Epithelial cell of esophagus (primary cell): ENCODE measurements at regions not wholly inside any gene's neighbourhood (a gene's known extent, or its start where the extent isn't known, plus 50 kb on each side); places are given as distances from the start of the nearest gene placed in this dataset.

Experiments
- DNase-seq: peaks from one replicate; pipeline ENCODE4 v3.0.0; 2010; ENCODE audit warnings: low read depth
- H3K4me3 ChIP-seq: 2 replicates; pipeline ENCODE4 v1.5.1; 2011; ENCODE audit warnings: mild to moderate bottlenecking, low read length, control low read depth
- TF ChIP-seq, protein P1 (sequence below): IDR thresholded peaks from 2 replicates; pipeline ENCODE4 v1.5.1; 2011; ENCODE audit warnings: low read depth, mild to moderate bottlenecking, low read length, control low read depth, inconsistent platforms; ENCODE audit not compliant: insufficient read depth; ENCODE audit errors: missing control alignments

DNA sequence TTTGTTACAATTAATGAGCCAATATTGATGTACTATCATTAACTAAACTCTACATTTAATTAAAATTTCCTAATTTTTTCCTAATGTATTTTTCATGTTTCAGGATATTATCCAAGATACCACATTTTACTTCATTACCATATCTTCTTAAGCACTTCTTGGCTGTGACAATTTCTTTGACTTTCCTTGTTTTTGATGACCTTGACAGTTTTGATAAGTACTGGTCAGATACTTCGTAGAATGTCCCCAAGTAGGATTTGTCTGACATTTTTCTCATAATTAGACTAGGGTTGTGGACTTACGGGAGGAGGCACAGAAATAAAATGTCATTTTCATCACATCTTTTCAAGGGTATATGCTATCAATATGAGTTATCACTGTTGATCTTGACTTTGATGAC is 700.9 kb downstream of the BCL11B start:
- DNase-seq, result no peak
- TF ChIP-seq, protein P1, sequence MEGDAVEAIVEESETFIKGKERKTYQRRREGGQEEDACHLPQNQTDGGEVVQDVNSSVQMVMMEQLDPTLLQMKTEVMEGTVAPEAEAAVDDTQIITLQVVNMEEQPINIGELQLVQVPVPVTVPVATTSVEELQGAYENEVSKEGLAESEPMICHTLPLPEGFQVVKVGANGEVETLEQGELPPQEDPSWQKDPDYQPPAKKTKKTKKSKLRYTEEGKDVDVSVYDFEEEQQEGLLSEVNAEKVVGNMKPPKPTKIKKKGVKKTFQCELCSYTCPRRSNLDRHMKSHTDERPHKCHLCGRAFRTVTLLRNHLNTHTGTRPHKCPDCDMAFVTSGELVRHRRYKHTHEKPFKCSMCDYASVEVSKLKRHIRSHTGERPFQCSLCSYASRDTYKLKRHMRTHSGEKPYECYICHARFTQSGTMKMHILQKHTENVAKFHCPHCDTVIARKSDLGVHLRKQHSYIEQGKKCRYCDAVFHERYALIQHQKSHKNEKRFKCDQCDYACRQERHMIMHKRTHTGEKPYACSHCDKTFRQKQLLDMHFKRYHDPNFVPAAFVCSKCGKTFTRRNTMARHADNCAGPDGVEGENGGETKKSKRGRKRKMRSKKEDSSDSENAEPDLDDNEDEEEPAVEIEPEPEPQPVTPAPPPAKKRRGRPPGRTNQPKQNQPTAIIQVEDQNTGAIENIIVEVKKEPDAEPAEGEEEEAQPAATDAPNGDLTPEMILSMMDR, result no peak
- H3K4me3 ChIP-seq, result no peak overlapping the region

DNA sequence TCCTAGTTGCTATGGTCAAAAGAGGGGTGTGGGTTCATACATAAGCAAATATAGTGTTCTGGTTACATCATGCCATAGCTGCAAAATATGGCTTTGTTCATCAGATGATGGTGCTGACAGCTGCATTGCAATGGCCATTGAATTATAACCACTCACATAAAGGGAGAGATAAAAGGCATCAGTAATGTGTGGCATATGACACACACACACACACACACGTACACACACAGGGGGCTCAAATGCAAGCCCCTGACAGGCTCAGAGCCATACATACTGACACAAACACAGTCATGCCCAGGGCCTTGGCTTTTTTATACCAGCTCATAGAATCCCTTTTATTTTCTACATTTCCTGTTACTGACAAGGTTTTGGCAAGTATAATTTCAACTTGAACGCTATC is 698.9 kb downstream of the BCL11B start:
- TF ChIP-seq, protein P1, result no peak
- DNase-seq, result peak; percentile 29
- no peak overlapping the region for H3K4me3 ChIP-seq

DNA sequence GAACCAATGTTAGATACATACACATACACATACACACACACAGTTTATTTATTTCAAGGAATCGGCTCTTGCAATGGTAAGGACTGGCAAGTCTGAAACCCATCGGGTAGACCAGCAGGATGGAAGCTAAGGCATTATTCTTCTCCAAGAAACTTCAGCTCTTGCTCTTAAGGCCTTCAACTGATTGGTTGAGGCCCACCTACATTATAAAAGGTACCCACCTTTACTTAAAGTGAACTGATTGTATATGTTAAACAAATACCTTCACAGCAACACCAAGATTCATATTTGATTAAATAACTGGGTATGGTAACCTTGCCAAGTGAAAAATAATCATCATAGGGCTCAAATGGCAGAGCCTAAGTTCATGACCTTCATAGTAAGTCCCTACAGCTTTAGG is 695.5 kb downstream of the BCL11B start:
- no peak overlapping the region for H3K4me3 ChIP-seq
- DNase-seq, result no peak
- TF ChIP-seq, protein P1, result no peak

DNA sequence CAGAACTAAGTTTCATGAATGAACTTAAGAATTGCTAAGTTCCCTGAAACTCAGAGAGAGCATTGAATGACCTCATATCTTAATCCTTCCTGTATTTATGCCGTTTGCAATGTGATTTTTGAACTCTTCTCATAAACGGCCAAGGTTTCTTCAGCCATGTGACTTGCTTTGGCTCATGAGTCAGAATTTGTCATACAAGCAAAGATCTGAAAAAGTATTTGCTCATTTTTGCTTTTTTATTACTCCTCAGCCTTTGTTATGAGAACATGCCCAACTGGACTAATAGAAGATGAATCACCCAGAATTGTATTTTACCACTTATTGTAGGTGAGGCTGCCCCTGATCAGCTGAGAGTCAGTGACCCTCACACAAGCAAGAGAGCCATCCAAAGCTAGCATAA is 693.8 kb downstream of the BCL11B start:
- no peak overlapping the region for H3K4me3 ChIP-seq
- peak; percentile 94 for DNase-seq
- TF ChIP-seq, protein P1, result no peak

DNA sequence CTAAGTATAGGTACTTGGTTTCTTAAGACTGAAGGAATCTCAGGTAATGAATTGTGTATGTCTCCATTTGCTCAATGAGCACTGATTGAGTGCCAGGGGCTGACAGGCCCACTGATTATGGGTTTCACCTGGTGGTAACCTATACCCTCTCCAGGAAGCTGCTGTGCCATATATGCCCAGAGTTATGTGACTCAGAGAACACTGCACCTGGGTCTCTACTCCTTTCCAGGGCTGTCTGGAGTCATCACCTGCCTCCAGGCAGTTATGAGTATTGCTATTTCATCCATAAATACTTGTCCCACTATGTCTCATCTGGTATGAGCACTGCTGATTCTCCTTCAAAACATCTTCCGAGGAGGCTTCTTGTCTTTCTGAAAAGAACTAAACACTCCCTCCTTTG is 692.9 kb downstream of the BCL11B start:
- H3K4me3 ChIP-seq, result no peak overlapping the region
- DNase-seq, result peak; percentile 97
- TF ChIP-seq, protein P1, result no peak

DNA sequence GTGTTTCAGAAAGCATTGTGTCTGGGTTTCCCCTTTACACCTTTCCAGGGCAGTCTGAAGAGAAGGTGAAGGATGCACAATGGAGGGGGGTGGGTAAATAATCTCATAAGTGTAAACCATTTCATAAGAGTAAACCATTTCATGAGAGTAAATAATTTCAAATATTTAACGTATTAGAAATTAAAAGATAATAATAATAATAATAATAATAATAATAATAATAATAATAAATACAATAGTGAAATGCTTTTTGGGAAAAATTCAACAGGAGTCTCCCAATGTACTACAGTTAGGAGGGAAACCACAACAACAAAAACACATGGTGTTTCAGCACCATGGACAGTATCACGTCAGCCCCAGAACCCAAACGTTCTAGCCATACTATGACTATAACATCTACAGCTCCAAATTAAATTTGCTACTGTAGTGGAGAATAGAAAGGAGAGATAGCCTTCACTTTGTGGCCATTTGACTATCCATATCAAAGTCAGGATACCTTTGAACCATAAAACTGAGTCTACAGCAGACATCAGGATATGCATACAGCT is 691.8 kb downstream of the BCL11B start:
- DNase-seq, result peak; percentile 66
- H3K4me3 ChIP-seq, result no peak overlapping the region
- TF ChIP-seq, protein P1, result no peak

DNA sequence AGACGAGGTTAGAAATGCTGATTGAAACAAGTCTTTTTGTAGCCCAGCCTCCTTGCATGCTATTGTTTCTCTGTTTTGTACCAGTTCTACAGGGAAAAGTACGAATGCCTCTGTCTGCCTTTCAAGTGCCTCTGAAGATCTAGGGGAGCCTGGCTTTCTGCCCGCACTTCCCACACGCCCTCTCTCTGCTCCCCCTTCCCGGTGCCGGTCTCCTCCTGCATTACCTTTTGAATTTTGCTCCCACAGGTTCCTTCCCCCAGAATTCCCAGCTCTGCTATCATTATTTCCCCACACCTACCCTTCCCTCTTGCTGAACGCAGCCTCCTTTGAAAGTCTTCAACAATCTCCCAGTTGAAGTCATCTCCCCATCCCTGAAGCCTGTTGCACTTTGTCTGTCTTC is 689.7 kb downstream of the BCL11B start:
- no peak for DNase-seq
- no peak overlapping the region for H3K4me3 ChIP-seq
- TF ChIP-seq, protein P1, result no peak
